ENCODE measurements at regions not wholly inside any gene's neighbourhood (a gene's known extent, or its start where the extent isn't known, plus 50 kb on each side); places are given as distances from the start of the nearest gene placed in this dataset.

DNA sequence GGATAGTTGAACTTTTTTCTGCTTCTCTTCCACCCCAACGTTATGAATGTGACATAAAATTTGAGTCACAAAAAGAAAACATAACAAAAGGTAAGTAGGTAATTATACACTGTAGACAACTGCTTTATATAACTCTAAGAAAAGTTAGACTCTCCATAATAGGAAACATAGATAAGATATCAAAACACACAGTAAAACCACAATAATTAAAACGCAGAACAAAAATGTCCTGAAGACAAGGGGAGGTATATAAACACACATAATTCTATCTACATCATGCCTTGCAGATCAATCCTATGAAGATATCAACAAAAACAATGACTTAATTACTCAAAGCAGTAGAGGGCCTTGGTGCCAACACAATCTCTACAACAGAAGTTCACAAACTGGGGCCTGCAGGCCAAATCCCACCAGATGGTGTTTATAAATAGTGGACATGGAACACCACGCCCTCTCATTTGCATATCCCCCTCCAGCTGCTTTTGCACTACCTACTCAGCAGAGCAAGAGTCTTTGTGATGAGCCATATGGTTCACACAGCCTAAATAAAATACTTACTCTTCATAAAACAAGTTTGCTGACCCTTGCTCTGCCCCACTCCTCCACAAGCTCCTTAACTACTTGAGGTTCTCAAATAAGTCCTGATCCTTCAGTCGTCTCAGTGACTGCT is 254.7 kb downstream of the KLF12 start:
- no peak for ATAC-seq
- TF ChIP-seq CSDC2 (CRISPR knock-in tag; IDR thresholded peaks at IDR 0.05) (no peak), ESRRG (CRISPR knock-in tag; IDR thresholded peaks at IDR 0.05) (no peak), OSR1 (CRISPR knock-in tag; IDR thresholded peaks at IDR 0.05) (no peak), GLIS3 (CRISPR knock-in tag; IDR thresholded peaks at IDR 0.05) (no peak), ZFP30 (CRISPR knock-in tag; IDR thresholded peaks at IDR 0.05) (no peak), SNAI2 (CRISPR knock-in tag; IDR thresholded peaks at IDR 0.05) (no peak), ISL1 (CRISPR knock-in tag; IDR thresholded peaks at IDR 0.05) (no peak), PPARA (CRISPR knock-in tag; IDR thresholded peaks at IDR 0.05; ENCODE audit: borderline replicate concordance) (no peak), BACH2 (CRISPR knock-in tag; IDR thresholded peaks at IDR 0.05; ENCODE audit: borderline replicate concordance) (no peak), ZC3H10 (CRISPR knock-in tag; IDR thresholded peaks at IDR 0.05) (no peak), TCF4 (CRISPR knock-in tag; IDR thresholded peaks at IDR 0.05; ENCODE audit: borderline replicate concordance) (no peak), ZNF70 (CRISPR knock-in tag; IDR thresholded peaks at IDR 0.05) (no peak), ZNF565 (CRISPR knock-in tag; conservative IDR thresholded peaks at IDR 0.05; ENCODE audit: low read depth) (no peak), ARNTL (CRISPR knock-in tag; IDR thresholded peaks at IDR 0.05; ENCODE audit: borderline replicate concordance, low read depth) (no peak), ZNF8 (CRISPR knock-in tag; IDR thresholded peaks at IDR 0.05) (no peak)
- TF ChIP-seq, protein P1, sequence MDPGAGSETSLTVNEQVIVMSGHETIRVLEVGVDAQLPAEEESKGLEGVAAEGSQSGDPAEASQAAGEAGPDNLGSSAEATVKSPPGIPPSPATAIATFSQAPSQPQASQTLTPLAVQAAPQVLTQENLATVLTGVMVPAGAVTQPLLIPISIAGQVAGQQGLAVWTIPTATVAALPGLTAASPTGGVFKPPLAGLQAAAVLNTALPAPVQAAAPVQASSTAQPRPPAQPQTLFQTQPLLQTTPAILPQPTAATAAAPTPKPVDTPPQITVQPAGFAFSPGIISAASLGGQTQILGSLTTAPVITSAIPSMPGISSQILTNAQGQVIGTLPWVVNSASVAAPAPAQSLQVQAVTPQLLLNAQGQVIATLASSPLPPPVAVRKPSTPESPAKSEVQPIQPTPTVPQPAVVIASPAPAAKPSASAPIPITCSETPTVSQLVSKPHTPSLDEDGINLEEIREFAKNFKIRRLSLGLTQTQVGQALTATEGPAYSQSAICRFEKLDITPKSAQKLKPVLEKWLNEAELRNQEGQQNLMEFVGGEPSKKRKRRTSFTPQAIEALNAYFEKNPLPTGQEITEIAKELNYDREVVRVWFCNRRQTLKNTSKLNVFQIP (CRISPR knock-in tag; IDR thresholded peaks at IDR 0.05; ENCODE audit: borderline replicate concordance, low read depth), result no peak
- TF ChIP-seq, protein P2, sequence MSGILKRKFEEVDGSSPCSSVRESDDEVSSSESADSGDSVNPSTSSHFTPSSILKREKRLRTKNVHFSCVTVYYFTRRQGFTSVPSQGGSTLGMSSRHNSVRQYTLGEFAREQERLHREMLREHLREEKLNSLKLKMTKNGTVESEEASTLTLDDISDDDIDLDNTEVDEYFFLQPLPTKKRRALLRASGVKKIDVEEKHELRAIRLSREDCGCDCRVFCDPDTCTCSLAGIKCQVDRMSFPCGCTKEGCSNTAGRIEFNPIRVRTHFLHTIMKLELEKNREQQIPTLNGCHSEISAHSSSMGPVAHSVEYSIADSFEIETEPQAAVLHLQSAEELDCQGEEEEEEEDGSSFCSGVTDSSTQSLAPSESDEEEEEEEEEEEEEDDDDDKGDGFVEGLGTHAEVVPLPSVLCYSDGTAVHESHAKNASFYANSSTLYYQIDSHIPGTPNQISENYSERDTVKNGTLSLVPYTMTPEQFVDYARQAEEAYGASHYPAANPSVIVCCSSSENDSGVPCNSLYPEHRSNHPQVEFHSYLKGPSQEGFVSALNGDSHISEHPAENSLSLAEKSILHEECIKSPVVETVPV (CRISPR knock-in tag; IDR thresholded peaks at IDR 0.05), result no peak
- TF ChIP-seq, protein P3, sequence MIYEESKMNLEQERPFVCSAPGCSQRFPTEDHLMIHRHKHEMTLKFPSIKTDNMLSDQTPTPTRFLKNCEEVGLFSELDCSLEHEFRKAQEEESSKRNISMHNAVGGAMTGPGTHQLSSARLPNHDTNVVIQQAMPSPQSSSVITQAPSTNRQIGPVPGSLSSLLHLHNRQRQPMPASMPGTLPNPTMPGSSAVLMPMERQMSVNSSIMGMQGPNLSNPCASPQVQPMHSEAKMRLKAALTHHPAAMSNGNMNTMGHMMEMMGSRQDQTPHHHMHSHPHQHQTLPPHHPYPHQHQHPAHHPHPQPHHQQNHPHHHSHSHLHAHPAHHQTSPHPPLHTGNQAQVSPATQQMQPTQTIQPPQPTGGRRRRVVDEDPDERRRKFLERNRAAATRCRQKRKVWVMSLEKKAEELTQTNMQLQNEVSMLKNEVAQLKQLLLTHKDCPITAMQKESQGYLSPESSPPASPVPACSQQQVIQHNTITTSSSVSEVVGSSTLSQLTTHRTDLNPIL (CRISPR knock-in tag; IDR thresholded peaks at IDR 0.05; ENCODE audit: low read depth), result no peak

DNA sequence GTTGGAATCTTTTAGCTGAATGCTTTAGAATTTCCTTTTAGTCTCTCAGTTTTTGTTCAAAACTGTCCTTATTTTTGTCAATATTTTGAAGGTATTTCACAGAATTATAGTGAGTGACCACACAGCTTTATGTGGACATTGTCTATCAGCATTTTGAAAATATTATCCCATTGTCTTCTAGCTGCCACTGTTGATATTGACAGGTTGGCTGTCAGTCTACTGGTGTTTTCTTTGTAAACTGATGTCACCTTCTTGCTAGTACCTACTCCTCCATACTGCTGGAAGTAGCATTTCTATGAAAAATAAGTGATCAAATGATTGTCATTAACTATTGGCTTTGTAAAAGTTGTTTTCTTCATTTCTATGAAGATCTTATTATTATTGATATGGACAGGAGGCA is 256.8 kb downstream of the KLF12 start:
- ATAC-seq, result no peak
- no peak for TF ChIP-seq ZFP3 (CRISPR knock-in tag; IDR thresholded peaks at IDR 0.05)
- no peak for TF ChIP-seq OSR1 (CRISPR knock-in tag; IDR thresholded peaks at IDR 0.05)
- TF ChIP-seq, protein P4, sequence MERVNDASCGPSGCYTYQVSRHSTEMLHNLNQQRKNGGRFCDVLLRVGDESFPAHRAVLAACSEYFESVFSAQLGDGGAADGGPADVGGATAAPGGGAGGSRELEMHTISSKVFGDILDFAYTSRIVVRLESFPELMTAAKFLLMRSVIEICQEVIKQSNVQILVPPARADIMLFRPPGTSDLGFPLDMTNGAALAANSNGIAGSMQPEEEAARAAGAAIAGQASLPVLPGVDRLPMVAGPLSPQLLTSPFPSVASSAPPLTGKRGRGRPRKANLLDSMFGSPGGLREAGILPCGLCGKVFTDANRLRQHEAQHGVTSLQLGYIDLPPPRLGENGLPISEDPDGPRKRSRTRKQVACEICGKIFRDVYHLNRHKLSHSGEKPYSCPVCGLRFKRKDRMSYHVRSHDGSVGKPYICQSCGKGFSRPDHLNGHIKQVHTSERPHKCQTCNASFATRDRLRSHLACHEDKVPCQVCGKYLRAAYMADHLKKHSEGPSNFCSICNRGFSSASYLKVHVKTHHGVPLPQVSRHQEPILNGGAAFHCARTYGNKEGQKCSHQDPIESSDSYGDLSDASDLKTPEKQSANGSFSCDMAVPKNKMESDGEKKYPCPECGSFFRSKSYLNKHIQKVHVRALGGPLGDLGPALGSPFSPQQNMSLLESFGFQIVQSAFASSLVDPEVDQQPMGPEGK (CRISPR knock-in tag; IDR thresholded peaks at IDR 0.05; ENCODE audit: borderline replicate concordance), result no peak
- TF ChIP-seq ARNTL (CRISPR knock-in tag; IDR thresholded peaks at IDR 0.05; ENCODE audit: borderline replicate concordance, low read depth), result no peak
- TF ChIP-seq ZNF8 (CRISPR knock-in tag; IDR thresholded peaks at IDR 0.05), result no peak
- TF ChIP-seq PPARA (CRISPR knock-in tag; IDR thresholded peaks at IDR 0.05; ENCODE audit: borderline replicate concordance), result no peak
- TF ChIP-seq ISL1 (CRISPR knock-in tag; IDR thresholded peaks at IDR 0.05), result no peak
- TF ChIP-seq ZNF565 (CRISPR knock-in tag; conservative IDR thresholded peaks at IDR 0.05; ENCODE audit: low read depth), result no peak
- TF ChIP-seq, protein P5, sequence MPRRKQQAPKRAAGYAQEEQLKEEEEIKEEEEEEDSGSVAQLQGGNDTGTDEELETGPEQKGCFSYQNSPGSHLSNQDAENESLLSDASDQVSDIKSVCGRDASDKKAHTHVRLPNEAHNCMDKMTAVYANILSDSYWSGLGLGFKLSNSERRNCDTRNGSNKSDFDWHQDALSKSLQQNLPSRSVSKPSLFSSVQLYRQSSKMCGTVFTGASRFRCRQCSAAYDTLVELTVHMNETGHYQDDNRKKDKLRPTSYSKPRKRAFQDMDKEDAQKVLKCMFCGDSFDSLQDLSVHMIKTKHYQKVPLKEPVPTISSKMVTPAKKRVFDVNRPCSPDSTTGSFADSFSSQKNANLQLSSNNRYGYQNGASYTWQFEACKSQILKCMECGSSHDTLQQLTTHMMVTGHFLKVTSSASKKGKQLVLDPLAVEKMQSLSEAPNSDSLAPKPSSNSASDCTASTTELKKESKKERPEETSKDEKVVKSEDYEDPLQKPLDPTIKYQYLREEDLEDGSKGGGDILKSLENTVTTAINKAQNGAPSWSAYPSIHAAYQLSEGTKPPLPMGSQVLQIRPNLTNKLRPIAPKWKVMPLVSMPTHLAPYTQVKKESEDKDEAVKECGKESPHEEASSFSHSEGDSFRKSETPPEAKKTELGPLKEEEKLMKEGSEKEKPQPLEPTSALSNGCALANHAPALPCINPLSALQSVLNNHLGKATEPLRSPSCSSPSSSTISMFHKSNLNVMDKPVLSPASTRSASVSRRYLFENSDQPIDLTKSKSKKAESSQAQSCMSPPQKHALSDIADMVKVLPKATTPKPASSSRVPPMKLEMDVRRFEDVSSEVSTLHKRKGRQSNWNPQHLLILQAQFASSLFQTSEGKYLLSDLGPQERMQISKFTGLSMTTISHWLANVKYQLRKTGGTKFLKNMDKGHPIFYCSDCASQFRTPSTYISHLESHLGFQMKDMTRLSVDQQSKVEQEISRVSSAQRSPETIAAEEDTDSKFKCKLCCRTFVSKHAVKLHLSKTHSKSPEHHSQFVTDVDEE (CRISPR knock-in tag; IDR thresholded peaks at IDR 0.05), result no peak
- TF ChIP-seq, protein P1 (CRISPR knock-in tag; IDR thresholded peaks at IDR 0.05; ENCODE audit: borderline replicate concordance, low read depth), result no peak
